ENCODE measurements at regions not wholly inside any gene's neighbourhood (a gene's known extent, or its start where the extent isn't known, plus 50 kb on each side); places are given as distances from the start of the nearest gene placed in this dataset.

GRCh38 chr5:98425640-98426039 is 347.8 kb upstream of the RGMB start:
- H2AK5ac ChIP-seq (ENCODE audit: low read depth, low read length) = no peak overlapping the region
- POLR2A ChIA-PET (ENCODE audit: partially characterized antibody) = no interaction called here
- H3K23me2 ChIP-seq (ENCODE audit: low read depth, low read length) = no peaks in the 10 kb centered on the region
- no peak for TF ChIP-seq ASH2L (IDR thresholded peaks at IDR 0.05; ENCODE audit: low read length)
- TF ChIP-seq SP1 (IDR thresholded peaks at IDR 0.05; ENCODE audit: low read depth, low read length) = no peak
- no peak for TF ChIP-seq CTCF (IDR thresholded peaks at IDR 0.05; ENCODE audit: control extremely low read depth in 1 of 3, insufficient read depth in 1 of 3, low read depth in 1 of 3, low read length in 3 of 3)
- TF ChIP-seq PHF8 (conservative IDR thresholded peaks at IDR 0.05; ENCODE audit: low read depth, low read length) = no peak
- TF ChIP-seq RXRA (IDR thresholded peaks at IDR 0.05; ENCODE audit: insufficient read depth, low read depth, low read length) = no peak
- no peak for TF ChIP-seq ATF3 (IDR thresholded peaks at IDR 0.05; ENCODE audit: insufficient read depth, low read depth, low read length)
- no peak for TF ChIP-seq E2F6 (IDR thresholded peaks at IDR 0.05)
- no peak for TF ChIP-seq CHD1 (IDR thresholded peaks at IDR 0.05; ENCODE audit: low read depth, low read length)
- TF ChIP-seq YY1 (IDR thresholded peaks at IDR 0.05; ENCODE audit: low read depth, low read length) = no peak
- H4K20me1 ChIP-seq (replicated peaks in 1 of 2; ENCODE audit: control insufficient read depth in 1 of 2, insufficient read depth in 2 of 2, low read length in 2 of 2) = no peaks in the 10 kb centered on the region
- H3K4ac ChIP-seq (replicated peaks; ENCODE audit: insufficient read length, low read depth, low read length) = no peak overlapping the region
- H2BK120ac ChIP-seq (replicated peaks; ENCODE audit: low read depth, low read length) = no peak overlapping the region
- H3K79me2 ChIP-seq (ENCODE audit: control insufficient read depth in 1 of 2, insufficient read depth in 2 of 2, low read length in 2 of 2) = no peaks in the 10 kb centered on the region
- H3K27me3 ChIP-seq (replicated peaks in 1 of 4; ENCODE audit: control insufficient read depth in 3 of 4, extremely low read depth in 1 of 4, insufficient read depth in 3 of 4, low read length in 3 of 4) = no peaks in the 10 kb centered on the region
- no peak overlapping the region for H2BK15ac ChIP-seq (ENCODE audit: low read length)
- no peak overlapping the region for H3K4me3 ChIP-seq (ENCODE audit: extremely low read depth in 1 of 4, insufficient read depth in 2 of 4, low read depth in 3 of 4, low read length in 4 of 4)
- DNase-seq (ENCODE audit: low read depth in 1 of 2, low spot score in 2 of 2) (no peak), FAIRE-seq (no peak)
- no peak overlapping the region for H3K4me2 ChIP-seq (ENCODE audit: insufficient read depth in 1 of 2, low read depth in 2 of 2, low read length in 2 of 2)
- H2BK5ac ChIP-seq (ENCODE audit: low read depth, low read length) = no peak overlapping the region
- no peaks in the 10 kb centered on the region for H3K36me3 ChIP-seq (ENCODE audit: control insufficient read depth in 2 of 4, insufficient read depth in 4 of 4, low read length in 3 of 4)
- H3K27ac ChIP-seq (ENCODE audit: low read depth, low read length) = no peak overlapping the region
- H2AFZ ChIP-seq (ENCODE audit: low read length) = no peak overlapping the region
- H3K9ac ChIP-seq (replicated peaks in 1 of 4; ENCODE audit: extremely low read depth in 1 of 4, low read depth in 3 of 4, low read length in 3 of 4) = no peak overlapping the region
- H2BK12ac ChIP-seq (ENCODE audit: low read depth, low read length) = no peak overlapping the region
- no peaks in the 10 kb centered on the region for H3K79me1 ChIP-seq (ENCODE audit: low read depth, low read length)
- no peak overlapping the region for H4K91ac ChIP-seq (replicated peaks; ENCODE audit: insufficient read length, low read length)
- no peak overlapping the region for H4K8ac ChIP-seq (ENCODE audit: extremely low read depth, insufficient read depth, low read length)
- H3K18ac ChIP-seq (ENCODE audit: extremely low read depth, low read length) = no peak overlapping the region
- H3K23ac ChIP-seq (ENCODE audit: insufficient read length) = no peak overlapping the region
- CTCF ChIA-PET (ENCODE audit: partially characterized antibody) = interaction anchor here (1.5 kb wide), 1 partner anchor 345 kb away, joined by 3 read pairs; no protein-coding TSS in a partner anchor
- H3K14ac ChIP-seq (ENCODE audit: insufficient read length) = no peak overlapping the region
- H3K4me1 ChIP-seq (replicated peaks in 1 of 4; ENCODE audit: control insufficient read depth in 3 of 4, insufficient read depth in 4 of 4, low read length in 3 of 4) = peaks cover 0 to 2% (median under 1%) of the 10 kb centered on the region in 4 experiments; a peak in 3 of 7 replicates
- peaks cover 3% of the 10 kb centered on the region in 2 experiments; a peak in 2 of 4 replicates for H3K9me3 ChIP-seq (ENCODE audit: insufficient read depth in 2 of 2, low read depth in 1 of 2, low read length in 1 of 2)
- no peak overlapping the region for H4K5ac ChIP-seq (ENCODE audit: insufficient read length, low read depth, low read length)
- no peak overlapping the region for H2BK20ac ChIP-seq (ENCODE audit: low read length)
- H3K56ac ChIP-seq (replicated peaks; ENCODE audit: insufficient read length, low read depth, low read length) = no peak overlapping the region

Measured in H1 (cell line).